NCI-H345 treated with DMSO at 0.1 percent for 48 hours (cell line): ENCODE measurements at regions not wholly inside any gene's neighbourhood (a gene's known extent, or its start where the extent isn't known, plus 50 kb on each side); places are given as distances from the start of the nearest gene placed in this dataset.

Experiments used
- DNase-seq: peaks from one replicate; lab custom pipeline; 2025; ENCODE audit not compliant: unreplicated experiment; lab: John Stamatoyannopoulos, UW

DNA sequence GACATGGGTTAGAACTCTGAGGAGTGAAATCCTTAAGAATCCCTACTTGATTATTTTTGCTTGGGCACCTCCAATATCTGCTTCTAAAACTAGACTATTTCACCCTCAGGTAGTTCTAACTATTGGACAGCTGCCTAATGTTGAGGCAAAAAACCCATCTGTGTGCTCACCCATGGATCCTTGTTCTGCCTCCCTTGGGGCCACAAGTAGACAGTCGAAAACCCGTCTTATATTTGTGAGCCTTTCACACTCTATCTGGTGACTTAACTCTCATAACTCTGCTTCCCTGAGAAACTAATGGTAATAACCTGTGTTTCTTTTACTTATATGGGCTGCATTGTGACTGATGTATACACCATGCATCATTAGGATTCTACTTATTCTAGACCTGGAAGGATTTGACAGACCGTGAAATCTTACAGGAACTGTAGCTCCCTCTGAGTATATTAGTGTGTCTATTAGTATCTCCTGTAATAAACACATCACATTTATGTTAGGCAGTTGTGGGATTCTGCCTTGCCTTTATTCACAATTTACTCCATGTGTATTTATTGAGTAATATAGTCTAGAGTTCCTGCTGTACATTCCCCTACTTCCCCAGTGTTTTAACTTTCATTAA, 94.6 kb upstream of the SGCD start:
- no peak for DNase-seq

DNA sequence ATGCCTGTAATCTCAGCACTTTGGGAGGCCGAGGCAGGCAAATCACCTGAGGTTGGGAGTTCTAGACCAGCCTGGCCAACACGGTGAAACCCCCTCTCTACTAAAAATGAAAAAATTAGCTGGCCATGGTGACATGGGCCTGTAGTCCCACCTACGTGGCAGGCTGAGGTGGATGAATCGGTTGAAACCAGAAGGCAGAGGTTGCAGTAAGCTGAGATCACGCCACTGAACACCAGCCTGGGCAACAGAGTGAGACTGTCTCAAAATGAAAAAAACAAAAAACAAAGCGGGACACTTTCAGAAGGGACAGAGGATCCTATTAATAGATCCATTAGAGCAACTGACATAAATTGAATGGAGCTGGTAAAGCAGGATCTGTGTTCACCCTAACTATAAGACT, 89.6 kb upstream of the SGCD start:
- no peak for DNase-seq

DNA sequence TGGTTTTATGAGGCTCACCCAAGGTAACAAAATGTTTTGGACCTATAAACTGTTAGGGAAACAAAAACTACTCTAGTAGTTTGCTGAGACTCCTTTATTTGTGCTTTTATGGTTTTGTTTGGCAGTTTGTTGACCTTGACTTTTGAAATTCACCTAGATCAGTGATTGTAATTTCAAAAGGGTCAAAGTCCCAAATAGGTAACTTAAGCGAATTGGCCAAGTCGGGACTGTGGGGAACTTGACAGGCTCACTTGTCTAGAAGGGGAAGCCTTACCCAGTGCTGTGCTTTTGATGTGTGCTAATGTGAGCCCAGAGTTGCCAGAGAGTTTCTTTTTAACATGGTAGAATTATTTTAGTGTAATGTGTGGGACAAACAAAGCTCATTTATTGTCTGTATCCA, 87.2 kb upstream of the SGCD start:
- DNase-seq: no peak

DNA sequence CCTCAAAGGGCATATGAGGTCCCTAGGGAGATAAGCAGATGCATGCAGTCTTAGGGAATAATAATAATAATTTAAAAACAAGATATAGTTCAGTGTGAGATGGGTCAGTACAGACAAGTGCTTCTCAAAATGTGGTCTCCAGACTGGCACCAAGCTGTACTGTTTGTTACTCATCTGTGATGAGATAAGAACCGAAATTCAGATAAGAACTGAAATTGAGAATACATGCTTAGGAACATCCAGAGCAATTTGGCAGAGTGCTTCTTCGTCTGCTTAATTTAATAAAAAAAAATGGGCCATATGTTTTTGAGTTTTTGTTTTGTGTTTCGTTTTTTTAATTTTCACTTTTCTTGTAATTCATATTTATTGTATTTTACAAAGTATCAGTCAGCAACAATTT, 86.5 kb upstream of the SGCD start:
- DNase-seq: no peak

DNA sequence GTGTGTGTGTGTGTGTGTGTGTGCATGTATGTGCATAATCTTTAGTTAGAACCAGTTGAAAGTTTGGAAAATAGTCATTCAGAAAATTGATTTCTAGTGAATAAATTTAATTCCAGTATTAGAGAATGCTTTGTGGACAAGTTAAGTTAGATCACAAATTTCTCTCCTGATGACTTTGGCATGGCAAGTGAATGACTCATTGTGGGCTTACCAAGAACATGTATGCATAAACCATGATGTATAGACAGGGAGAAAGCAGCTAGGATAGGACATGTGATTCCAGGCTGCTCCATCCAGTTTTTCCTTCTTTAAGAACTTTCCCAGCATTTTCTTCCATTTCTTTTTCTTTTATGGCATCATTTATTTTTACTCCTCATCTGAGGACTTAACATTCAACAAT, 85.7 kb upstream of the SGCD start:
- DNase-seq: no peak

DNA sequence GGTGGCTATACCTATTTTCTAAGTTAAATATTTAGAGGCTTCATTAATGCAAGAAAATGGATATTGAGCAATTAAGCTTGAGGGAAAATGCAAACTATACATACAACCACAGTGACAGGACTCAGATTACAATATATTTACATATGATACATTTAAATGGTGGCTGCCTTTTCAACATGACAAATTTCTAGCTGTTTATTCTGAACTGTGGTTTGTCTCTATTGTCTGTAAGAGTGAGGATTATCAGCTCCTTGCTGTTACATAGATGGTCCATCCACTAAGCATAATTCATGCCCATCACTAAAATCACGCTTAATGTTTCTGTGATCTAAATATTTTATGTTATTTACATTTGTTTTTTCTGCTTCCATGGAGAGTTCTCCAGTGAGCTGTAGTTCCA, 81.1 kb upstream of the SGCD start:
- no peak for DNase-seq

DNA sequence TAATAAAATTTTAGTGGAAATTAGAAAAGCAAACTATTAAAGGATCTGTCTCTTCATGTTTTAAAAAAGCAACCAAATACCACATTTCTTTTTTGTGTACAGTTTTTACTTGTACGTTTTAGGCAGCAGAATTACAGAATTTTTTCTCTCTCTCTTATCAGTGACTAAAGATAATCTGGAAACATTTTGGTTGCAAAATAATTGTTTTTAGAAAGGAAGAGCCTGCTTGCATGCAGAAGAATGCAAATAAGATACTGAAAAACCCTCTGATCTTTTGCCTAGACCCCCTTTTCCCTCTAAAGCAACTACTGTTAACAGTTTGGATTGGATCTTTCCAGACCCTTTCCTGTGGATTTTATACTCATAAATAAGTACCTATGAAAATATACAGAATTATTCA, 75.9 kb upstream of the SGCD start:
- DNase-seq: no peak

DNA sequence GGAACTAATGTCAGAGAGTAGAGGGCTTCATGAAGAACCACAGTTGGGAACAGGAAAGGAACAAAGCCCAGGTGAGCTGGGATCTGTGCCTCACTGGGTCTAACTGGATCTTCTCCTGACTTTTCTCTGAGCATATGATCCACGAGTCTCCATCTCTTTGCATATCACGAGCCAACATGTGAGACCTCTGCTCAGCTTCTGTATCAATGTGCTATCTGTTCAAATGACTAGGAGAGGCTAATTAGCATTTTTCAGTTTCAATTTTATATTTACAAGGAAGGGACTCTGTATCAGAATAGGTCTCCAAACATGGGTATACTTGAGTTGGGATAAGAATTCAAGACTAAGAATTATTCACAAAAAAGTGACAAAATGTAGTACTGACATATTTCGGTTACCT, 73.8 kb upstream of the SGCD start:
- no peak for DNase-seq

DNA sequence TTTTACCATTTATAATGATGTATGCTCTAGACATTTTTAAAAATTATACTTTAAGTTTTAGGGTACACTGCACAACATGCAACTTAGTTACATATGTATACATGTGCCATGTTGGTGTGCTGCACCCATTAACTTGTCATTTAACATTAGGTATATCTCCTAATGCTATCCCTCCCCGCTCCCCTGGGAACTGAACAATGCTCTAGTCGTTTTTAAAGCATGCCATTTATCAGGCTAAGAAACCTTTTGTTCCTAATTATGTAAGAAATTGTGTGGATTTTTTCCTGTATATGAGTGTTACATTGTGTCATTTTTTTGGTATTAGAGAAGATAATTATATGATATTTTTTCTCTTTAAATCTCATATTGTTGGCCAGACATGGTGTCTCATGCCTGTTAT, 72.8 kb upstream of the SGCD start:
- no peak for DNase-seq

DNA sequence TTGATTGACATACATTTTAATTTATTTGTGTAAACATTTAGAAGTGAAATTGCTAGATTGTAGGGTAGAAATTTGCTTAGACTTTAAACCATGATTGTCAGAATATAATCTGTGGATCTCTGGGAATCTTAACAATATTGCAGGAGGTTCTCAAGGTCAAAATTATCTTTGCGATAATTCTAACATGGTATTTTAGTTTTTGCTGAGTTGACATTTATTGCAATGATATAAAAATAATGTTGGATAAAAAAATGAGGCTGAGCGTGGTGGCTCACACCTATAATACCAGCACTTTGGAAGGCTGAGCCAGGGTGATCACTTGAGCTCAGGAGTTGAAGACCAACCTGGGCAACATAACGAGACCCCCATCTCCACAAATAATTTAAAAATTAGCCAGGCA, 70.3 kb upstream of the SGCD start:
- DNase-seq: no peak

DNA sequence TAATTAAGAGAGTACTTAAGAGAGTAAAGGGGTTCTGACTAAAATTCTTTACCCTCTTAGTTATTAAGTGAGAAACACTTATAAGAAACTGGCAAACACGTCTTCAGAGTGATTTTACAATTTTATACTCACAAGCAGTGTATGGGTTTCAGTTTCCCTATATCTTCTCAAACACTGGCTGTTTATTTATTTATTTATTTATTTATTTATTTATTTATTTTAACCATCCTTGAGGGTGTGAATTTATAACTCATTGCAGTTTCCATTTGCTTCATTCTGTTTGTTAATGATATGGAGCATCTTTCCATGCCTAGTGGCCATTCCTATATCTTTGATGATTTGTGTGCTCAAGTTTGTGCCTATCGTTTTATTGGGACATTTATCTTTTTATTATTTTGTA, 68.0 kb upstream of the SGCD start:
- DNase-seq: no peak

DNA sequence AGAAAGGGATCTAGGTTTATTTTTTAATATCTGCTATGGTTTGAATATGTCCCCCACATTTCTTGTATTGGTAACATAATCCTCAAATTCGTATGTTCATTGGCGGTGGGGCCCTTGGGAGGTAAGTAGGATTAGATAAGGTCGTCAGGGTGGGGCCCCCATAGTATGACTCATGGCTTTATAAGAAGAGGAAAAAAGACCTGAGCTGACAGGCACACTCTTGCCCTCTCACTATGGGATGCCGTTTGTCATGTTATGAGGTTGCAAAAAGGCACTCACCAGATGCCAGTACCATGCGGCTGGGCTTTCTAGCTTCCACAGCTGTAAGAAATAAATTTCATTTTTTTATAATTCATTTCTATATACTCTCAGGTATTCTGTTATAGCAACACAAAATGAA, 67.3 kb upstream of the SGCD start:
- DNase-seq: no peak

DNA sequence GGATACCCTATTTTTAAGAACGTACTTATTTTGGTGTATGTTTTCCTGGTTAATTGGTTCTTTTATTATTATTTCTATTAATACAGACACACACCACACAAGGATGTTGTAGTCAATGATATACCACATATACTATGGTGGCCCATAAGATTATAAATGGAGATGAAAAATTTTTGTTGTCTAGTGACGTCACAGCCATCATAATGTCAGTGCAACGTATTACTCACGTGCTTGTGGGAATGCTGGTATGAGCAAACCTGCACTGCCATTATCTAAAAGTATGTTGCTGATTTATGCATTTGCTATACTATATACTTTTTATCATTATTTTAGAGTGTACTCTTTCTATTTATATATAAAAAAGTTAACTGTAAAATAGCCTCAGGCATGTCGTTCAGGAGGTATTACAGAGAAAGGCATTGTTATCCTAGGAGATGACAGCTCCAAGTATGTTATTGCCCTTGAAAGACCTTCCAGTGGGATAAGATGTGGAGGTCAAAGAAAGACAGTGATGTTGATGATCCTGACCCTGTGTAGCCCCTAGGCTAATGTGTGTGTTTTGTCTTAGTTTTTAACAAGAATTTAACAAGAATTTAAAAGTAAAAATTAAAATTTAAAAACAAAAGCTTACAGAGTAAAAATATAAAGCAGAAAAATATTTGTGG, 65.6 kb upstream of the SGCD start:
- no peak for DNase-seq

DNA sequence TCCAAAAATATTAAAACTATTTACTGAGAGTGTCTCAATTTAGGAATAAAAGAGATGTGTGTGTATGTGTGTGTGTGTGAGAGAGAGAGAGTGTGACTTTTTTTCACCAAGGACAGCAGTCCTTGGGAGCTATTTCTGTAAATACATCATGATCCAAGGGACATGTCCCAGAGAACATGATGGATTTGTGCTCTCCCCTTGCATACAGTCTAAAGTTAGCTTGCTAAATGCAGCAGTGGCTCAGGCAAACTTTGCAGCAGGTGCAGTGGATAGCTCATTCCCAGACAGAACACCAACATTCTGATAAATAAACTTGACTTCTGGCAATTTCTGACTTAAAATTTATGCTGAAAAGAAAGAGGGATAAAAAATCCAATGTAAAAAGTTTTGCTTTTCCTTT, 55.4 kb upstream of the SGCD start:
- no peak for DNase-seq

DNA sequence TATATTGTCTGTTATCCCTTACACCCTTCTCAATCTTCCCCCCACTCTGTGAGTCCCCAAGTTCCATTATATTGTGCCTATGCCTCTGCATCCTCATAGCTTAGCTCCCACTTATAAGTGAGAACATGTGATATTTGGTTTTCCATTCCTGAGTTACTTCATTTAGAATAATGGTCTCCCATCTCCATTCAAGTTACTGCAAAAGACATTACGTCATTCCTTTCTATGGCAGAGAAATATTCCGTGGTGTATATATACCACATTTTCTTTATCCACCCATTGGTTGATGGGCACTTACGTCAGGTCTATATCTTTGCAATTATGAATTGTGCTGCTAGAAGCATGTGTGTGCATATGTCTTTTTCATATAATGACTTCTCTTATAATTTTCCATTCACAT, 54.8 kb upstream of the SGCD start:
- DNase-seq: no peak

DNA sequence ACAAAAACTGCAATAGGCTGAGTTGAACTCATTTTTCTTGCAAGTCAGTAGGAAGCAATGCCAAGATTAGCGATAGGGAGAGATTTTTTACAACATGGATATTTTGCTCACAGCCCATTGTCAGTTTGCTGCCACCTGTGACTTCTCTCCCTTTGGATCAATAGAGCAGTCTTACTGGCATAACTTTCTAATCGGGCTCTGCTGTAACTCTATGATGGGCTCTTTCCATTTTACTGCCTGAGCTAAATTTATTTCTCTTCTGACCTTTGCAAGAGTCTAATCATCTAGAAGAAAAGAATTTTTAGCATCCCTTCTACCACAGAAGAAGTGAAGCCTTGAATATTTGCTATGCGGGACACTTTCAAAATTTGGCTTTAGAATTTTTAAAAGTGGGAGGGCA, 53.6 kb upstream of the SGCD start:
- no peak for DNase-seq

DNA sequence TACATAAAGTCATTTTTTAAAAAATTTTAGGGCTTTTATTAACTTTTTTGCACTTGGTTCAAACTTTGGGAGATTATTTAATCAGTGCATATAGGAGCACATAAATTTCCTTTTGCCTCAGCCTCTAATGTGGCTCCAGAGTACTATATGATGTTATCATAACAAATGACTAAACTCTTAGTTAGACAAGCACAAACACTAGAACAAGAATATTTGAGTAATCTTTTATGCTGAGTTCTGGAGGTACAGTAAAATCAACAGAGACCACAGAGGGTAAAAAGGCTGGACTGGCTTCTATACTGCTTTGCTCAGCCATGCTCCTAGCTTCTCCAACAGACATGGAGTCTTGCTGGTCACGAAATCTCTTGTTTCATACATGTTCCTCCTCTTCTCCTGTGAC, 52.5 kb upstream of the SGCD start:
- no peak for DNase-seq
